ENCODE measurements at regions not wholly inside any gene's neighbourhood (a gene's known extent, or its start where the extent isn't known, plus 50 kb on each side); places are given as distances from the start of the nearest gene placed in this dataset.
A peak's percentile ranks its signal among the peaks of the same experiment; 100 is the strongest.

DNA sequence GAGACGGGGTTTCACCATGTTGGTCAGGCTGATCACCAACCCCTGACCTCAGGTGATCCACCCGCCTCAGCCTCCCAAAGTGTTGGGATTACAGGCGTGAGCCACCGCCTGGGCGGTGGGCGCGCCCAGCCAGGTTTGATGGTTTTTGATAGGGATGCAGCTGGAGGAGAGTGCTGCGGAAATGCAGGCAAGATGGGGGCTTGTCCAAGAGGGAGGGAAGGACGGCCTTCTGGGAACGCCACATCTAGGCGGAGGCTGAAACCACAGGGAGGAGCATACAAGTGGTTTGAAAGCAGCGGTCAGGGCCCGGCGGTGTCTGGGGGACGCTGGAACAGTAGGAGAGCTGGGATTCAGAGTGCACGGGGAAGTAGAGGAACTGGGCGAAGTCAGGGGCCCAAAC lies 134.6 kb downstream of the VRK1 start:
- H3K4me3 Mint-ChIP-seq: no peak overlapping the region
- H3K27me3 Mint-ChIP-seq: no peaks in the 10 kb centered on the region
- no peaks in the 10 kb centered on the region for H3K4me1 Mint-ChIP-seq (ENCODE audit: low read depth in 2 of 2)
- H3K27ac Mint-ChIP-seq: no peak overlapping the region
- DNase-seq (no peak), ATAC-seq (replicated peaks) (no peak)
- no peaks in the 10 kb centered on the region for H3K36me3 Mint-ChIP-seq (ENCODE audit: insufficient read depth)
- H3K9me3 Mint-ChIP-seq: peaks cover 0 to 3% of the 10 kb centered on the region in 2 donors

DNA sequence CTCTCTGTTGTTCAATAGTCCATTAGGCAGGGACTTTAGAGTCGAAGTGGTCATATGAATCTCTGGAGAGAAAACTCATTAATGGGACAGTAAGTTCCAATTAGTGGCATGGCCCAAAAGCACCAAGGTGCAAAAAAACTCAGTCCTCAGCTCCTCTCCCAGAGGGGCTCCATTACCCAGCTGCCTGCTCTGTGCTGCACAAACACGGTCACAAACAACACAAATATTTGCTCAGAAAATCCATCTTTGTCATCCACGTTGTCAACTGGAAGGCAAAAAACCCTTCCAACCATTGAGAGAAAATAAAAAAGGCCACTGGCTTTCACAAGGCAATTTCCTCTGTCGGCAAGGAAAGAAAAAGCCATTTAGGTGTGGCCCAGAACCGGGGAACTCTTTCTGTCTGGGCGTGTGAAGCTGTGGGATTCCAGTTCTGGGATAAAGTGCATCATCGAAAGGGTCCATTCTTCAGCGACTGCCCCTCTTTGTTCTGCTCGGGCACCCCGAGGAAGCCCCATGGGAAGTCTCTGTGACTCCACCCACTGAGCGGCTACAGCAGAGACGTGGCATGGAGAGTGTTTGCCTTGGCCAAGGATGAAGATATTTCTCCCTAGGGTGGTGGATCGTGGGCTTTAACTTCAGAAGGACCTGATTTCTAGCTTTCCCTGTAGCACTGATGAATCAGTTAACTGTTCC lies 137.6 kb downstream of the VRK1 start:
- no peaks in the 10 kb centered on the region for H3K36me3 Mint-ChIP-seq (ENCODE audit: insufficient read depth)
- no peak overlapping the region for H3K27ac Mint-ChIP-seq
- H3K27me3 Mint-ChIP-seq: peaks cover 7 to 12% of the 10 kb centered on the region in 2 donors
- DNase-seq: no peak
- no peaks in the 10 kb centered on the region for H3K4me1 Mint-ChIP-seq (ENCODE audit: low read depth in 2 of 2)
- H3K9me3 Mint-ChIP-seq: no peaks in the 10 kb centered on the region
- ATAC-seq (replicated peaks): no peak
- H3K4me3 Mint-ChIP-seq: no peak overlapping the region

GRCh38 chr14:96938946-96939345 lies 141.8 kb downstream of the VRK1 start:
- Mint-ChIP-seq H3K9me3 (no peaks in the 10 kb centered on the region), H3K27me3 (peaks cover 12 to 23% of the 10 kb centered on the region in 2 donors), H3K27ac (no peak overlapping the region), H3K36me3 (ENCODE audit: insufficient read depth) (no peaks in the 10 kb centered on the region), H3K4me3 (no peak overlapping the region), H3K4me1 (ENCODE audit: low read depth in 2 of 2) (no peaks in the 10 kb centered on the region)
- DNase-seq (no peak), ATAC-seq (replicated peaks) (no peak)

- no peak for ATAC-seq (replicated peaks)
- no peak for DNase-seq
- Mint-ChIP-seq H3K4me3 (no peak overlapping the region), H3K4me1 (ENCODE audit: low read depth in 2 of 2) (no peaks in the 10 kb centered on the region), H3K9me3 (no peaks in the 10 kb centered on the region), H3K27ac (no peak overlapping the region), H3K36me3 (ENCODE audit: insufficient read depth) (no peaks in the 10 kb centered on the region), H3K27me3 (peaks cover 12 to 23% of the 10 kb centered on the region in 2 donors)
These were observed 142.8 kb downstream of the VRK1 start for GRCh38 chr14:96940009-96940408.

GRCh38 chr14:96944297-96944696 lies 147.1 kb downstream of the VRK1 start:
- ATAC-seq (replicated peaks) (no peak), DNase-seq (no peak)
- Mint-ChIP-seq H3K27ac (no peak overlapping the region), H3K4me3 (no peak overlapping the region), H3K9me3 (no peaks in the 10 kb centered on the region), H3K4me1 (ENCODE audit: low read depth in 2 of 2) (peaks cover 4 to 7% of the 10 kb centered on the region in 2 donors), H3K36me3 (ENCODE audit: insufficient read depth) (no peaks in the 10 kb centered on the region), H3K27me3 (peaks cover 6 to 16% of the 10 kb centered on the region in 2 donors)

GRCh38 chr14:96945721-96946120 lies 148.5 kb downstream of the VRK1 start:
- Mint-ChIP-seq H3K27ac (no peak overlapping the region), H3K36me3 (ENCODE audit: insufficient read depth) (no peaks in the 10 kb centered on the region), H3K27me3 (peaks cover 1 to 6% of the 10 kb centered on the region in 2 donors), H3K9me3 (no peaks in the 10 kb centered on the region), H3K4me1 (ENCODE audit: low read depth in 2 of 2) (peaks cover 9 to 13% of the 10 kb centered on the region in 2 donors), H3K4me3 (no peak overlapping the region)
- ATAC-seq (replicated peaks): no peak
- no peak for DNase-seq

DNA sequence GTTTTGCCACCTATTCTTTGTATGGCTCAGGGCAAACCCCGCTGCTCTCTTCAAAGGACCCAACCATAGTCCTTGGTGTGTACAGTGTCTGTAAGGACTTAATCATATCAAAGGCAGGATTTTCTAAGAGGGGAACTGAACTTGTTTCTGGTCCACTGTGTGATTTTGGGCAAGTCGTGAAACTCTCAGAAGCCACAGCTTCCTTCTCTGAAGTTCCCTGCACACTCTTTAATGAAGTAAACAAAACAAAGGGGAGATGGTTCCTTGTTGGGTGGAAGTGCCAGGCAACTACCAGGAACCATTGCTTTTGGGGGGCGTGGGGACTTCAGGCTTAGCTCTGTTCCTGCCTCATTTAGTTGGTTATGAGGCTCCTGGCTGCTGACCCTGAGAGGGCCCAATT lies 152.4 kb downstream of the VRK1 start:
- no peak overlapping the region for H3K4me3 Mint-ChIP-seq
- peaks cover 9 to 13% of the 10 kb centered on the region in 2 donors for H3K4me1 Mint-ChIP-seq (ENCODE audit: low read depth in 2 of 2)
- H3K27me3 Mint-ChIP-seq: no peaks in the 10 kb centered on the region
- no peak for ATAC-seq (replicated peaks)
- H3K9me3 Mint-ChIP-seq: no peaks in the 10 kb centered on the region
- H3K27ac Mint-ChIP-seq: peak overlapping the region; percentile 54 to 87
- H3K36me3 Mint-ChIP-seq (ENCODE audit: insufficient read depth): no peaks in the 10 kb centered on the region
- DNase-seq: no peak

- Mint-ChIP-seq H3K36me3 (ENCODE audit: insufficient read depth) (no peaks in the 10 kb centered on the region), H3K4me3 (no peak overlapping the region), H3K9me3 (no peaks in the 10 kb centered on the region), H3K27ac (no peak overlapping the region), H3K27me3 (no peaks in the 10 kb centered on the region), H3K4me1 (ENCODE audit: low read depth in 2 of 2) (peaks cover 6 to 7% of the 10 kb centered on the region in 2 donors)
- ATAC-seq (replicated peaks) (no peak), DNase-seq (no peak)
These were observed 154.3 kb downstream of the VRK1 start for GRCh38 chr14:96951511-96951910.

GRCh38 chr14:96953087-96953874 lies 156.1 kb downstream of the VRK1 start:
- ATAC-seq (replicated peaks) (no peak), DNase-seq (no peak)
- Mint-ChIP-seq H3K36me3 (ENCODE audit: insufficient read depth) (no peaks in the 10 kb centered on the region), H3K27ac (no peak overlapping the region), H3K4me1 (ENCODE audit: low read depth in 2 of 2) (peaks cover 6 to 7% of the 10 kb centered on the region in 2 donors), H3K27me3 (no peaks in the 10 kb centered on the region), H3K4me3 (no peak overlapping the region), H3K9me3 (no peaks in the 10 kb centered on the region)

DNA sequence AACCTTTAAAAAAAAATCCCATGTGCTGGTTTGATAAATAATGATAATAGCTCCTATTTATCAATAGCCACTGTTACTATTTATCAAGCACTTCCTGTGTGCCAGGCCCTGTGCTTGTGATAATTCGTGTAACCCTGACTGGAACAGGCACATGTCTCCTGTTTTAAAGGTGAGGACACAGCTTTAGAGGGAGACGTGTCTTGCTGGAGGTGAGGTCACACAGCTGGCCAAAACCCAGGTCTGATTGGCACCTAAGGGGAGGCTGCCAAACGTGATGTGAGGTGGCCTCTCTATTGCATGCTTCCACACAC lies 156.6 kb downstream of the VRK1 start:
- no peaks in the 10 kb centered on the region for H3K36me3 Mint-ChIP-seq (ENCODE audit: insufficient read depth)
- ATAC-seq (replicated peaks): no peak
- H3K27me3 Mint-ChIP-seq: no peaks in the 10 kb centered on the region

DNA sequence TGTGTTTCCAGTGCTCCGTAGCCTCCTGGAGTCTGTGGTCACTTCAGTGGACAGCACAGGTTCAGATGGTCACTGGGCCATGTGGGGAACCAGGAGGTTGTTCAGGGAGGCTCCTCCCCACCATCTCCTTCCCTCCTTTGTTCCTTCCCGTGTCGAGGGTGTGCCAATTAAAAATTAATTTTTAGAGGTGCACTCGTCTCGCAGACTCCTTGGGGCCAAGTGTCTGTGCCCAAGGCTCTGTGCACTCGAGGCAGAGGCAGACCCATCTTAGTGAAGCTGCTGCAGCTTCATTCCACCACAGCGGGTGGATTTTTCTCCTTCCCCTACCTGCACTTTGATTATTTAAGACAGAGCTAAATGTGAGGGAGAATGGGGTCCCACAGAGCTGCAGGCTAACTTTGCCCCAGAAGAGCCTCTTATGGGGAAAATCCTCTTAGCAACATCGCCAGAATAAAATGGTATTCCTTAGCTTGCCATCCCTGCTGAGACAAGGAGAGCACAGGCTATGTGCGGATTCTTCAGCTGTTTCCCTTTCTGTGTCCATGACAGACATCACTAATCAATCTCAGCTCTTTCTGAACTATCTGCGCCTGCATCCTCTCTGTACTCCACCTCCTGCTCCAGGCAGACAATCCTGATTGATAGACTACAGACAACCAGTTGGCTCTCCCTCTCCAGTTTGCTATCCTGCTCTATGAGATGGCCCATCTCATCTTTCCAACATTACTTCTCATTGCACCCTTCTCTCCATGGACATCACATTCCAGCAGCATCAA lies 159.5 kb downstream of the VRK1 start:
- Mint-ChIP-seq H3K4me1 (ENCODE audit: low read depth in 2 of 2) (peaks cover 9% of the 10 kb centered on the region in 2 donors), H3K36me3 (ENCODE audit: insufficient read depth) (peaks cover 3% of the 10 kb centered on the region), H3K4me3 (no peak overlapping the region), H3K27ac (no peak overlapping the region), H3K9me3 (peaks cover 0 to 3% of the 10 kb centered on the region in 2 donors), H3K27me3 (no peaks in the 10 kb centered on the region)
- ATAC-seq (replicated peaks) (no peak), DNase-seq (no peak)

More for the DNA sequence above, 156.6 kb downstream of the VRK1 start:
- DNase-seq: no peak
- Mint-ChIP-seq H3K4me1 (ENCODE audit: low read depth in 2 of 2) (peaks cover 6 to 7% of the 10 kb centered on the region in 2 donors), H3K9me3 (no peaks in the 10 kb centered on the region), H3K27ac (no peak overlapping the region), H3K4me3 (no peak overlapping the region)

GRCh38 chr14:96958057-96958456 lies 160.9 kb downstream of the VRK1 start:
- peaks cover 0 to 3% of the 10 kb centered on the region in 2 donors for H3K9me3 Mint-ChIP-seq
- H3K27me3 Mint-ChIP-seq: no peaks in the 10 kb centered on the region
- no peak overlapping the region for H3K4me3 Mint-ChIP-seq
- peaks cover 20% of the 10 kb centered on the region in 2 donors for H3K4me1 Mint-ChIP-seq (ENCODE audit: low read depth in 2 of 2)
- H3K36me3 Mint-ChIP-seq (ENCODE audit: insufficient read depth): peaks cover 3% of the 10 kb centered on the region
- H3K27ac Mint-ChIP-seq: peak overlapping the region in 1 of 2 donors; percentile 16
- DNase-seq (no peak), ATAC-seq (replicated peaks) (no peak)

DNA sequence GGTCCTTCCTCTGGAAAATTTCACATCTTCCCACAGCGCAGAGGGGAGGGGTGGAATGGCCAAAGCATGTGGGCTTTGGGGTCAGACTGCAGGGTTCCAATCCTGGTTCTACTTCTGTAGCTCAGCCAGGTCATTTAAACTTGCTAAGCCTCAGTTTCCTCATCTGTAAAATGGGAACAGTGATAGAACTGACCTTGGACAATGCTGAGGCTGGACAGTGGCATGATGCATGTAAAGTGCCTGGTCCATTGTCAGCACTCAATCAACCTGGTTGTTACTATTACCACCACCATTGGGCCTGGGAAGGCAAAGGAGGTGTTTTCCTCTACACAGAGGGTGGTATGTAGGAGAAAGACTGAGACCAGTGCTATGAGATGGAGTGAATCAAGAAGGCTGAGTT lies 162.8 kb downstream of the VRK1 start:
- Mint-ChIP-seq H3K36me3 (ENCODE audit: insufficient read depth) (peaks cover 3% of the 10 kb centered on the region), H3K4me3 (no peak overlapping the region), H3K27ac (no peak overlapping the region), H3K27me3 (no peaks in the 10 kb centered on the region), H3K9me3 (peaks cover 3 to 7% of the 10 kb centered on the region in 2 donors), H3K4me1 (ENCODE audit: low read depth in 2 of 2) (peaks cover 25 to 29% of the 10 kb centered on the region in 2 donors)
- DNase-seq (no peak), ATAC-seq (replicated peaks) (no peak)
